Astrocyte (in vitro differentiated cells and primary cell): ENCODE measurements at regions not wholly inside any gene's neighbourhood (a gene's known extent, or its start where the extent isn't known, plus 50 kb on each side); places are given as distances from the start of the nearest gene placed in this dataset.

Experiments
- DNase-seq: peaks from one replicate; pipeline ENCODE4 v3.0.0-alpha.2; 2010; ENCODE audit warnings: low read depth
- FAIRE-seq: peaks from 2 replicates; lab custom pipeline; 2011; peaks lifted over from hg19 to GRCh38; lab: Jason Lieb, UNC
- H2AFZ ChIP-seq: 2 replicates; pipeline ENCODE4 v1.6.0; 2012; ENCODE audit warnings: low read depth, low read length, inconsistent platforms
- H3K27ac ChIP-seq: 2 replicates; pipeline ENCODE4 v1.5.1; 2011; ENCODE audit warnings: low read depth, low read length, inconsistent platforms
- H3K27me3 ChIP-seq: 2 replicates; pipeline ENCODE4 v1.6.0; 2011; ENCODE audit warnings: low read length, inconsistent platforms; ENCODE audit not compliant: insufficient read depth
- H3K36me3 ChIP-seq: 2 replicates; pipeline ENCODE4 v1.5.1; 2011; ENCODE audit warnings: low read length, inconsistent platforms; ENCODE audit not compliant: insufficient read depth
- H3K4me1 ChIP-seq: 2 replicates; pipeline ENCODE4 v1.5.1; 2011; ENCODE audit warnings: low read length, inconsistent platforms; ENCODE audit not compliant: insufficient read depth
- H3K4me2 ChIP-seq: 2 replicates; pipeline ENCODE4 v1.6.0; 2012; ENCODE audit warnings: low read length, inconsistent platforms
- H3K4me3 ChIP-seq: 2 replicates; pipeline ENCODE4 v1.5.1; 2011; ENCODE audit warnings: low read depth, mild to moderate bottlenecking, low read length, inconsistent platforms; ENCODE audit not compliant: insufficient read depth
- H3K79me2 ChIP-seq: 2 replicates; pipeline ENCODE4 v1.6.0; 2012; ENCODE audit warnings: mild to moderate bottlenecking, low read length, inconsistent platforms; ENCODE audit not compliant: insufficient read depth
- H3K9ac ChIP-seq: 2 replicates; pipeline ENCODE4 v1.6.0; 2012; ENCODE audit warnings: mild to moderate bottlenecking, low read length, inconsistent platforms
- H3K9me3 ChIP-seq: 2 replicates; pipeline ENCODE4 v1.5.1; 2012; ENCODE audit warnings: low read depth, mild to moderate bottlenecking, low read length, inconsistent platforms; ENCODE audit not compliant: insufficient read depth
- H4K20me1 ChIP-seq: 2 replicates; pipeline ENCODE4 v1.6.0; 2012; ENCODE audit warnings: low read length, inconsistent platforms; ENCODE audit not compliant: insufficient read depth
- H3K27ac Mint-ChIP-seq: one replicate; pipeline ENCODE4 v1.8.0; 2021; ENCODE audit warnings: mild to moderate bottlenecking, mixed read lengths; ENCODE audit not compliant: unreplicated experiment
- H3K27me3 Mint-ChIP-seq: one replicate; pipeline ENCODE4 v1.8.0; 2021; ENCODE audit warnings: low read depth, mixed read lengths; ENCODE audit not compliant: unreplicated experiment
- H3K36me3 Mint-ChIP-seq: one replicate; pipeline ENCODE4 v1.8.0; 2021; ENCODE audit warnings: low read depth, mixed read lengths; ENCODE audit not compliant: unreplicated experiment
- H3K4me1 Mint-ChIP-seq: one replicate; pipeline ENCODE4 v1.8.0; 2021; ENCODE audit warnings: low read depth, mixed read lengths; ENCODE audit not compliant: unreplicated experiment
- H3K4me3 Mint-ChIP-seq: one replicate; pipeline ENCODE4 v1.8.0; 2021; ENCODE audit warnings: mild to moderate bottlenecking, moderate library complexity, mixed read lengths; ENCODE audit not compliant: unreplicated experiment
- H3K9me3 Mint-ChIP-seq: one replicate; pipeline ENCODE4 v1.8.0; 2021; ENCODE audit warnings: mild to moderate bottlenecking, mixed read lengths; ENCODE audit not compliant: unreplicated experiment
- CTCF ChIP-seq: IDR thresholded peaks from 2 replicates; pipeline ENCODE4 v1.5.1; 2011; ENCODE audit warnings: low read depth, mild to moderate bottlenecking, inconsistent platforms, low read length, moderate library complexity; ENCODE audit not compliant: insufficient read depth
- EZH2 ChIP-seq: IDR thresholded peaks from 2 replicates; pipeline ENCODE4 v1.6.1; 2012; ENCODE audit warnings: mild to moderate bottlenecking, low read length, inconsistent platforms; ENCODE audit not compliant: insufficient read depth

- Histone ChIP-seq H3K79me2 (no peaks in the 10 kb centered on the region), H3K36me3 (no peaks in the 10 kb centered on the region), H3K4me3 (no peak overlapping the region), H3K27me3 (no peaks in the 10 kb centered on the region), H3K9me3 (no peaks in the 10 kb centered on the region), H3K27ac (no peak overlapping the region), H3K4me2 (no peak overlapping the region), H3K9ac (no peak overlapping the region), H2AFZ (no peak overlapping the region), H3K4me1 (no peaks in the 10 kb centered on the region), H4K20me1 (no peaks in the 10 kb centered on the region)
- DNase-seq = no peak
- no peak for FAIRE-seq
- no peaks in the 10 kb centered on the region for H3K4me1 Mint-ChIP-seq
- H3K4me3 Mint-ChIP-seq = no peak overlapping the region
- no peak overlapping the region for H3K27ac Mint-ChIP-seq
- H3K9me3 Mint-ChIP-seq = peaks cover 10% of the 10 kb centered on the region
- no peak for TF ChIP-seq EZH2
- no peak for TF ChIP-seq CTCF
- H3K36me3 Mint-ChIP-seq = no peaks in the 10 kb centered on the region
- peaks cover 2% of the 10 kb centered on the region for H3K27me3 Mint-ChIP-seq
Observed at GRCh38 chr1:56125316-56125715, 454.0 kb downstream of the PLPP3 start.

- no peak overlapping the region for H3K4me3 Mint-ChIP-seq
- H3K27ac Mint-ChIP-seq = no peak overlapping the region
- Histone ChIP-seq H3K4me2 (no peak overlapping the region), H3K9ac (no peak overlapping the region), H3K36me3 (no peaks in the 10 kb centered on the region), H3K9me3 (no peaks in the 10 kb centered on the region), H3K4me3 (no peak overlapping the region), H3K79me2 (no peaks in the 10 kb centered on the region), H3K27me3 (no peaks in the 10 kb centered on the region), H3K4me1 (no peaks in the 10 kb centered on the region), H4K20me1 (no peaks in the 10 kb centered on the region), H2AFZ (no peak overlapping the region), H3K27ac (no peak overlapping the region)
- no peaks in the 10 kb centered on the region for H3K4me1 Mint-ChIP-seq
- H3K36me3 Mint-ChIP-seq = no peaks in the 10 kb centered on the region
- H3K9me3 Mint-ChIP-seq = peaks cover 10% of the 10 kb centered on the region
- peaks cover 2% of the 10 kb centered on the region for H3K27me3 Mint-ChIP-seq
- DNase-seq (no peak), FAIRE-seq (no peak)
- no peak for TF ChIP-seq EZH2
- TF ChIP-seq CTCF = no peak
Observed at GRCh38 chr1:56123826-56124225, 455.5 kb downstream of the PLPP3 start.

GRCh38 chr1:56123421-56123820, 455.9 kb downstream of the PLPP3 start:
- H3K27me3 Mint-ChIP-seq = peaks cover 2% of the 10 kb centered on the region
- H3K9me3 Mint-ChIP-seq = peaks cover 10% of the 10 kb centered on the region
- H3K9me3 ChIP-seq = no peaks in the 10 kb centered on the region
- TF ChIP-seq CTCF (no peak), EZH2 (no peak)
- no peaks in the 10 kb centered on the region for H3K4me1 ChIP-seq
- H3K9ac ChIP-seq = no peak overlapping the region
- no peak overlapping the region for H3K4me3 Mint-ChIP-seq
- H4K20me1 ChIP-seq = no peaks in the 10 kb centered on the region
- H3K4me3 ChIP-seq = no peak overlapping the region
- H2AFZ ChIP-seq = no peak overlapping the region
- DNase-seq (peak; percentile 53), FAIRE-seq (no peak)
- H3K27ac ChIP-seq = no peak overlapping the region
- no peak overlapping the region for H3K4me2 ChIP-seq
- H3K79me2 ChIP-seq = no peaks in the 10 kb centered on the region
- H3K4me1 Mint-ChIP-seq = no peaks in the 10 kb centered on the region
- H3K27me3 ChIP-seq = no peaks in the 10 kb centered on the region
- H3K36me3 Mint-ChIP-seq = no peaks in the 10 kb centered on the region
- no peak overlapping the region for H3K27ac Mint-ChIP-seq
- H3K36me3 ChIP-seq = no peaks in the 10 kb centered on the region
